PC-9 (cell line): ENCODE measurements at regions not wholly inside any gene's neighbourhood (a gene's known extent, or its start where the extent isn't known, plus 50 kb on each side); places are given as distances from the start of the nearest gene placed in this dataset.

ENCODE experiments used
- EZH2 ChIP-seq: fragments of 200-600 bp; sonication (generic); IDR thresholded peaks from 2 replicates; pipeline ENCODE4 v1.8.0; 2017; ENCODE audit warnings: antibody characterized with exemption, low read depth
- TF ChIP-seq, protein P1 (sequence below): fragments of 200-600 bp; sonication (generic); conservative IDR thresholded peaks from 2 replicates; pipeline ENCODE4 v1.6.1; 2017; ENCODE audit warnings: mixed run types, antibody characterized with exemption, mild to moderate bottlenecking, moderate library complexity

- TF ChIP-seq, protein P1, sequence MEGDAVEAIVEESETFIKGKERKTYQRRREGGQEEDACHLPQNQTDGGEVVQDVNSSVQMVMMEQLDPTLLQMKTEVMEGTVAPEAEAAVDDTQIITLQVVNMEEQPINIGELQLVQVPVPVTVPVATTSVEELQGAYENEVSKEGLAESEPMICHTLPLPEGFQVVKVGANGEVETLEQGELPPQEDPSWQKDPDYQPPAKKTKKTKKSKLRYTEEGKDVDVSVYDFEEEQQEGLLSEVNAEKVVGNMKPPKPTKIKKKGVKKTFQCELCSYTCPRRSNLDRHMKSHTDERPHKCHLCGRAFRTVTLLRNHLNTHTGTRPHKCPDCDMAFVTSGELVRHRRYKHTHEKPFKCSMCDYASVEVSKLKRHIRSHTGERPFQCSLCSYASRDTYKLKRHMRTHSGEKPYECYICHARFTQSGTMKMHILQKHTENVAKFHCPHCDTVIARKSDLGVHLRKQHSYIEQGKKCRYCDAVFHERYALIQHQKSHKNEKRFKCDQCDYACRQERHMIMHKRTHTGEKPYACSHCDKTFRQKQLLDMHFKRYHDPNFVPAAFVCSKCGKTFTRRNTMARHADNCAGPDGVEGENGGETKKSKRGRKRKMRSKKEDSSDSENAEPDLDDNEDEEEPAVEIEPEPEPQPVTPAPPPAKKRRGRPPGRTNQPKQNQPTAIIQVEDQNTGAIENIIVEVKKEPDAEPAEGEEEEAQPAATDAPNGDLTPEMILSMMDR: no peak
- no peak for TF ChIP-seq EZH2
Observed at GRCh38 chr13:111945086-111945485, 121.9 kb upstream of the SOX1 start.
